Esophagus squamous epithelium (tissue), 5 donors: ENCODE measurements at regions not wholly inside any gene's neighbourhood (a gene's known extent, or its start where the extent isn't known, plus 50 kb on each side); places are given as distances from the start of the nearest gene placed in this dataset.
A peak's percentile ranks its signal among the peaks of the same experiment; 100 is the strongest.
"Not testable (repeated sequence)": the region's sequence is repeated elsewhere in the genome, so short reads cannot be mapped to it uniquely, and the experiment has no call there.

Experiments
- DNase-seq: peaks from one replicate; lab custom pipeline; 2025; lab: John Stamatoyannopoulos, UW
- H3K27ac ChIP-seq, 4 donors: fragments of 200-600 bp; sonication (generic); one replicate each; pipeline ENCODE4 v1.5.1; 2016 to 2019; ENCODE audit warnings: mild to moderate bottlenecking in 1 of 4
- H3K27me3 ChIP-seq, 4 donors: fragments of 200-600 bp; sonication (generic); 1 replicate in 3 of 4; 2 replicates in 1 of 4; pipeline versions ENCODE4 v1.5.1 to v1.6.0; 2017 to 2021; ENCODE audit warnings: antibody characterized with exemption in 1 of 4
- H3K36me3 ChIP-seq, 3 donors: fragments of 200-600 bp; sonication (generic); one replicate each; pipeline ENCODE4 v1.5.1; 2016 to 2019
- H3K4me1 ChIP-seq, 3 donors: fragments of 200-600 bp; sonication (generic); one replicate each; pipeline ENCODE4 v1.5.1; 2017 to 2019
- H3K4me3 ChIP-seq, 4 donors: fragments of 200-600 bp; sonication (generic); 1 replicate in 3 of 4; 2 replicates in 1 of 4; pipeline ENCODE4 v1.5.1; 2016 to 2019; ENCODE audit warnings: mild to moderate bottlenecking in 2 of 4, moderate library complexity in 1 of 4
- H3K9me3 ChIP-seq, 3 donors: fragments of 200-600 bp; sonication (generic); one replicate each; pipeline ENCODE4 v1.5.1; 2016 to 2019
- POLR2A ChIP-seq, 4 donors: fragments of 450-650 bp; IDR thresholded peaks; one replicate each; pipeline ENCODE4 v1.6.1; 2017; ENCODE audit warnings: antibody characterized with exemption in 4 of 4, mild to moderate bottlenecking in 4 of 4, moderate library complexity in 3 of 4
- WGBS, 2 donors: methylation state at CpG; one replicate each; pipeline ENCODE4 v1.1.5; 2018; 5-methylcytosine and 5-hydroxymethylcytosine counted together
- intact Hi-C: fragments of 100-400 bp; cut with DNase I; formaldehyde crosslinking; loops from one replicate; pipeline ENCODE4 v1.15.0; 2022
- TF ChIP-seq, protein P1 (sequence below), 6 experiments: fragments of 450-650 bp in 4 of 6; fragments of 200-600 bp in 2 of 6; sonication (generic) in 2 of 6; IDR thresholded peaks; one replicate each; pipeline ENCODE4 v1.5.1; 2016 to 2019; ENCODE audit warnings: antibody characterized with exemption in 6 of 6, mild to moderate bottlenecking in 4 of 6, moderate library complexity in 4 of 6
- donor health status: DM: yes; HTN: yes; CAD: no.

- no peak for DNase-seq
- no peaks in the 10 kb centered on the region for H3K36me3 ChIP-seq
- TF ChIP-seq POLR2A (IDR thresholded peaks at IDR 0.05) = peak in 1 of 4 donors; percentile 6
- TF ChIP-seq, protein P1, sequence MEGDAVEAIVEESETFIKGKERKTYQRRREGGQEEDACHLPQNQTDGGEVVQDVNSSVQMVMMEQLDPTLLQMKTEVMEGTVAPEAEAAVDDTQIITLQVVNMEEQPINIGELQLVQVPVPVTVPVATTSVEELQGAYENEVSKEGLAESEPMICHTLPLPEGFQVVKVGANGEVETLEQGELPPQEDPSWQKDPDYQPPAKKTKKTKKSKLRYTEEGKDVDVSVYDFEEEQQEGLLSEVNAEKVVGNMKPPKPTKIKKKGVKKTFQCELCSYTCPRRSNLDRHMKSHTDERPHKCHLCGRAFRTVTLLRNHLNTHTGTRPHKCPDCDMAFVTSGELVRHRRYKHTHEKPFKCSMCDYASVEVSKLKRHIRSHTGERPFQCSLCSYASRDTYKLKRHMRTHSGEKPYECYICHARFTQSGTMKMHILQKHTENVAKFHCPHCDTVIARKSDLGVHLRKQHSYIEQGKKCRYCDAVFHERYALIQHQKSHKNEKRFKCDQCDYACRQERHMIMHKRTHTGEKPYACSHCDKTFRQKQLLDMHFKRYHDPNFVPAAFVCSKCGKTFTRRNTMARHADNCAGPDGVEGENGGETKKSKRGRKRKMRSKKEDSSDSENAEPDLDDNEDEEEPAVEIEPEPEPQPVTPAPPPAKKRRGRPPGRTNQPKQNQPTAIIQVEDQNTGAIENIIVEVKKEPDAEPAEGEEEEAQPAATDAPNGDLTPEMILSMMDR (IDR thresholded peaks at IDR 0.05) = no peak
- peak overlapping the region in 2 of 4 donors; percentile 21 to 49 for H3K4me3 ChIP-seq
- H3K9me3 ChIP-seq = no peaks in the 10 kb centered on the region
- WGBS, 2 donors = 29 to 39% methylated on average over 2 of the region's 10 CpGs
- H3K4me1 ChIP-seq = peaks cover 2 to 18% (median 12%) of the 10 kb centered on the region in 3 donors
- no peaks in the 10 kb centered on the region for H3K27me3 ChIP-seq
- intact Hi-C loops = loop anchor here (10.0 kb wide), 1 partner anchor 1137 kb away; no protein-coding TSS in a partner anchor
- H3K27ac ChIP-seq = peak overlapping the region in 3 of 4 donors; percentile 20 to 85 (median 57)
Observed at GRCh38 chrX:65587616-65588526, 53.3 kb upstream of the LAS1L start.

GRCh38 chrX:65586491-65586890, 51.9 kb upstream of the LAS1L start:
- DNase-seq = no peak
- Histone ChIP-seq H3K9me3 (no peaks in the 10 kb centered on the region), H3K27ac (no peak overlapping the region), H3K4me3 (no peak overlapping the region), H3K36me3 (no peaks in the 10 kb centered on the region), H3K27me3 (no peaks in the 10 kb centered on the region), H3K4me1 (peaks cover 2 to 18% (median 12%) of the 10 kb centered on the region in 3 donors)
- intact Hi-C loops = loop anchor here (10.0 kb wide), 1 partner anchor 1138 kb away; no protein-coding TSS in a partner anchor
- TF ChIP-seq, protein P1 (IDR thresholded peaks at IDR 0.05) = no peak
- no peak for TF ChIP-seq POLR2A (IDR thresholded peaks at IDR 0.05)
- 69 to 84% methylated on average over 6 of the region's 6 CpGs for WGBS, 2 donors

GRCh38 chrX:65585226-65585625, 50.6 kb upstream of the LAS1L start:
- peaks cover 2 to 18% (median 12%) of the 10 kb centered on the region in 3 donors for H3K4me1 ChIP-seq
- not testable (repeated sequence) for H3K36me3 ChIP-seq, DNase-seq, H3K27ac ChIP-seq, H3K4me3 ChIP-seq, H3K9me3 ChIP-seq, H3K27me3 ChIP-seq
- 71 to 86% methylated on average over 7 to 13 of the region's 13 CpGs for WGBS, 2 donors
- intact Hi-C loops = loop anchor here (10.0 kb wide), 1 partner anchor 1140 kb away; no protein-coding TSS in a partner anchor
